ENCODE measurements at regions not wholly inside any gene's neighbourhood (a gene's known extent, or its start where the extent isn't known, plus 50 kb on each side); places are given as distances from the start of the nearest gene placed in this dataset.

DNA sequence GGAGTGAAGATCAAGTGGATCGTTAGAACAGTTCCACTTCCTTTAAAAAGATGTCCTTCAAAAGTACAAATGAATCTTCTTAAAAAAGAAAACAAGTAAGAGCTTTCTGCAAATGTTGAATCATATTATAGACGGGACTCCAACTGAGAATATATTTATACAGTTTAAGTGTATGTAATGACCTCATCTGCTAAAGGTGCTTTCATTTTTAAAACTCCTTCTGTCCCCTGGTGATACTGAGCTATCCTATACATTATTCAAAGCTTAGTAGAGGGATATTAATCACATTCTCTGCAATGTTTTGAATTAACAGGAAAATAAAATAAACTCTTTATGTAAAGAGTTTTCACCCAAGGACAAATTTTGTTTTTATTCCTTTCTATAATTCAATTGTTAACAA, 420.7 kb upstream of the SLC8A1 start:
- intact Hi-C loops (cut with DNase I), result no loop called here
- no peak for DNase-seq (ENCODE audit: low spot score)

DNA sequence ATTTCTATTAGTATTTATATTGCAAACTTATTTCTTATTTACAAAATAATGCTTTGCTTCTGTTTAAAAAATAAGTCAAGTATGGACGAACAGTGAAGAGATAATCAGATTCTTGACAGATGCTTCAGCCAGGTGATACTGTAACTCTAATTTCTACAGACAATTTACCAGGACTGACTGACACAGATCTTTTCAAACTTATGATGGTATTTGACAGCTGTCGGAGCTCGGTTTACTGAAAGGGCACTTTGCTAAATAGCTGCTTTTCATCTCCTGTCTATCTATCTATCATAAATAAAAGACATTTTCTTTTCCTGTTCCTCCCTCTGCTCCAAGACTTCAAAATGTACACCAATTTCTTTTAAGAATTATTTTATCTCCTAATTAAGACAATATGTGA, 422.5 kb upstream of the SLC8A1 start:
- intact Hi-C loops (cut with DNase I), result no loop called here
- DNase-seq (ENCODE audit: low spot score), result no peak

DNA sequence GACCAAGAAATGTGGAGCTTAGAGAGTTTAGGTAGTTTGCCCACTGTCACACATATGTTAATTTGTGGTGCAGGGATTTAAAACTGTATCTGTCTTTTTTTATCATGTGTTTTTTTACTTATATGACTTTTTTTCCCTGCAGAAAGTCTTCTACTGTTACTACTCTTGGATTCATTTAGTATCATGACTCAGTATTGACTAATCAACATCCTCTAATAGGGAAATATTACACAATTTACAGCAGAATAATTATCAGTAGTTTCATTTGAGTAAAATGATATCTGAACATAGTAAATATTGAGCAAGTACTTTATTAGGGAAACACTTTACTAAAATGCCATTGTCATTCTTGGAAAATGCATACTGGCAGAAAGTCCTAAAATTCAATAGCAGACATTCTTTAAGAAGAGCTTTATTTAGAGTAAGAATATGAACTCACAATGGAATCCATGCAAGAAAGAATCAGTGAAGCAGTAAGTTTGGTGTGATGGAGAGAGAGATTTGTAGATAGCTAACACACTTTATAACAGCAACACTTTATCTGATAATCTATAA, 425.9 kb upstream of the SLC8A1 start:
- intact Hi-C loops (cut with DNase I), result no loop called here

DNA sequence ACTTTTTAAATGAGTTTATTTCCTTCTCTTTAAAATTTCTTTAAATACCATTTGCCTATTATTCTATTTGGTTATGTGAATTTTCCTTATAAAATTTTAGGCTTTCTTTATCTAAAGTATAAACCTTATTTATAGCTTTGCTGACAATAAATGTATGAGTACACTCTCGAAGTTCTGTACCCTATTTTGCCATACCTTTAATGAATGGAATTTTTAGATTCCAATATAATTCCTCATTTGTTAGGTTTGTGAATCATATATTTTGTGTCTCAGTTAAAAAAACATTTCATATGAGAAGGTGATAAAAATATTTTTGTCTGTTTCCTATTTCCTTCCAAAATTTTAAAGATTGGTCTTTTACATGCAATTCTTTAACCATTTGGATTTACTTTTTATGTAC, 427.4 kb upstream of the SLC8A1 start:
- intact Hi-C loops (cut with DNase I), result no loop called here
- DNase-seq (ENCODE audit: low spot score), result no peak

More for the DNA sequence above, 425.9 kb upstream of the SLC8A1 start:
- no peak for DNase-seq (ENCODE audit: low spot score)

DNA sequence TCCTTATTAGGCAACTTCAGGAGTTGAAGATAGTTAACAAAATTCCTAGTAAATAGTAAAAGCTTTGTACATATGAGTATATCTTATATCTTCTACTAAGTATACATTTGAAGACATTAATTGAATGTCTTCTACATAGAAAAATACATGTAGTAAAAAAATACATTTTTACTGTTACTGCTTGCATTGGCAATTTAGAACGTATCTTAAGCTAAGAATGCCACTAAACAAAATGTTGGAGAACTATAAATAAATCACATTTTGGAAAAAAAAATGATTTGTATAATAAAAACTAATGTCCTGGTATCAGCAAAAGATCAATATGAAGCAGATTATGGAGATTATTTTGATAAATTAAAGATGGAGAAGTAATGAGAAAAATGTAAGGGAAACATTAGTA, 434.2 kb upstream of the SLC8A1 start:
- intact Hi-C loops (cut with DNase I), result no loop called here
- DNase-seq (ENCODE audit: low spot score), result no peak

DNA sequence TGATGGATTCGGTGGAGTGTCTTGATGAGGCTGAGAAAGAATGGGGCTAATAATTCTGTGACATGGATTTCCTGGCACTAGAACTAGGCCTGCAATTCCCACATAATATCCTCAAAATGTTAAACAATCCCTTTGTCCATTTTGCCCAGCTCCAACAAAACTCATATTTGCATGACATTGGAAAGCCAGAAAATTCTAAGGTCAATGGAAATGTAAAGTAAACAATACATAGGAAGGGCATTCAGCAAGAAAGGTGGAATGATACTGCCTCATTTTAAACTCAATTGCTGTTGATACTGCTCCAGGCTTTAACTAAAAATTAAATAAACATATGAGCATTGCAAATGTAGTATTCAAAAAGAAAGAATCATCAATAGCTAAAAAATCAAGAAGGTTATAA, 434.8 kb upstream of the SLC8A1 start:
- DNase-seq (ENCODE audit: low spot score), result no peak
- intact Hi-C loops (cut with DNase I), result no loop called here

DNA sequence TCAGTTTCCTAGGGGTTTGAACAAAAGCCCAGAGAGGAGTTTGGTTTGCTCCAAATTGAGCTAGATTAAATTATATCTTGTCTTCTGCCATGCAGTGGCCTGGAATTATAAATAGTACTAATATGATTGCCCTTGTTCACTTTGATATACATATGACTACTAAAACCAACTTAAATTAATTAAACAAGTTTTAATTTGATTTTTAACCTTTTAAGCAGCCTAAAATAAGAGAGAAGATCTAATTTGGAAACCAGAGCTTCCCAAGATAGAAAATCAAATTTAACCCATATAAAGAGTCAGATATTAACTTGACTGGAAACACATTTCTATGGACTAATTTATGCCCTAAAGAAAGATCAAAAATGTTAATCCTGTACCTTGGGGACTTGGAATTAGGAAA, 444.5 kb upstream of the SLC8A1 start:
- no peak for DNase-seq (ENCODE audit: low spot score)
- intact Hi-C loops (cut with DNase I), result no loop called here

DNA sequence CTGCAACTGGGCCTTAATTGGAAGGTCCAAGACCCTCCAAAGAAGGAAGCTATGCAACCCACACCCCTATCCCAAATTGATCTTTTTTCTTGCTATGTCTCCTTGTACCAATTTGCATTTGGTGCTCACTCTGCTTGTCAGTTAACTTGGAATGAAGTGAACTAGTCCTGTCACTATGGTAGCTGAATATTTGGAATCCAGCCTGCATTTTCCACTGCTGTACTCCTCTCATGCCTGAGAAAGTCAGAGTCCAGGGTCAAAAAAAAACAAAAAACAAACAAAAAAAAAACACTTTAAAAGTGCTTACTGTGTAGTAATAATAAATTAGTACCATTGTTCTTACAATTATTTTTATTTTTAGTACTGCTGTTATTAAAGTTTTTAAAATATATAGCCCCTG, 462.8 kb upstream of the SLC8A1 start:
- no peak for DNase-seq (ENCODE audit: low spot score)
- intact Hi-C loops (cut with DNase I), result no loop called here

DNA sequence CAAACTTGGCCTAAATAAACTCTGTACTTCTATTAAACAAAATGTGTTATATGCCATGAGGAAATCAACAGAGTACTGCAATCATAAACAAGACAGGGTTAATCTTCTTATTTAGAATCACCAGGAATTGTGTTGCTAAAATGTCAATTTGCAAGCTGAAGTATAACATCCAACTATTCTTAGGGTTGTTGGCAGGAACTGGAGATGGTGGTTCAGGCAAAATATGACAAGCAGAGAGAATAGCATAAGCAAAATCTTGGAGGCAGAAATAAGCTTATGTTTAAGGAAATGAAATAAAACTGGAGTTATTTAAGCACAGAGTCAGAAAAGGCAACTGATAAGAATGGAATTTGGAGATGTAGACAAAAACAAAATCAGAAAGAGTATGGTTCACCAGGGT, 463.8 kb upstream of the SLC8A1 start:
- no peak for DNase-seq (ENCODE audit: low spot score)
- intact Hi-C loops (cut with DNase I), result no loop called here

DNA sequence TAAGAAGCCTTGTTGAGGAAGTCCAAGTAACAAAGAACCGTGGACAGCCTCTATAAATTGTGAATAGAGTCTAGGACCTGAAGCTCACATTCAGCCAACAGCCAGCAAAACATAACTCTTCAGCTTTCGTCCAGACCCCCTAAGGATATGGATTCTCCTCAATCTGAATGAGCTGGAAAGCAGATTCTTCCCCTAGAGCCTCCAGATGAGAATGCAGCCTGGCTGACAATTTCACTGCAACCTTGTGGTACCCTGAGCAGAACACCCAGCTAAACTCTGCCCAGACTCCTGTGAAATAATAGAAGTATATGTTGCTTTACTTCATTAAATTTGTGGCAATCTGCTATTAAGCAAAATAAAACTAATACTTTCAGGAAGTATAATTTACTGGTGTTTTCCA, 483.5 kb upstream of the SLC8A1 start:
- intact Hi-C loops (cut with DNase I), result no loop called here

DNA sequence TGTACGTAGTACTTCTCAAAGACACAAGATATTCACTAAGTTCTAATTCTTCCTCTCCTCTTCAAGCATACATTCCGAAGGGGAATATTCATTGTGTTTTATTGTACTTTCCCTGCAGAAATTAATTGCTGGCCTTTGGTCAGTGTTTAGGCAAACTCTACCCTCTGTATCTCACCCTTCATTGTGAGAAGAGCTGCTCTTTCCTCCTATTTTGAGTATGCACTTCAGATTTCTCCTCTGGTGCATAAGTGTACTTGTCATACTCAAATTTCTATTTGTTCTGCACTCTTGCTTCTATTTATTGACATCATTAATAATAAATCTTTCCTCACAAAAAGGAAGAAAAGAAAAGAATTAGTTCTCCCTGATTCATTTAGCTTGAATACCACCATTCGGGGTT, 485.4 kb upstream of the SLC8A1 start:
- intact Hi-C loops (cut with DNase I), result no loop called here
- DNase-seq (ENCODE audit: low spot score), result no peak

More for the DNA sequence above, 483.5 kb upstream of the SLC8A1 start:
- DNase-seq (ENCODE audit: low spot score), result no peak

DNA sequence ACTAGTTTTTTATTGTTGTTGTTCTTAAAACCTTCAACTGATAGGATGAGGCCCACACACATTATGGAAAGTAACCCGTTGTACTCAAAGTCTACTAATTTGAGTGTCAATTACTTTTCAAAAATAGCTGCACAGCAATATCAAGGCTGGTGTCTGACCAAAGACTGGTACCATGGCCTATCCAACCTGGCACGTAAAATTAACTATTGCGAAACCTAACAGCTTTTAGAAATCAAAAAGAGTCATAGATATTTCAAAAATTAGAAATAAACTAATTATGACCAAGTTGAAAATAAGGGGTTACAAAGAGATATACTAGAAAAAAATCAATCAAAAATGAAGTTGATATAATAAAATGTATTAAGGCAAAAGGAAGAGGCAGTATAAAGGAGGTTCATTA, 501.5 kb upstream of the SLC8A1 start:
- intact Hi-C loops (cut with DNase I), result no loop called here
- DNase-seq (ENCODE audit: low spot score), result no peak

DNA sequence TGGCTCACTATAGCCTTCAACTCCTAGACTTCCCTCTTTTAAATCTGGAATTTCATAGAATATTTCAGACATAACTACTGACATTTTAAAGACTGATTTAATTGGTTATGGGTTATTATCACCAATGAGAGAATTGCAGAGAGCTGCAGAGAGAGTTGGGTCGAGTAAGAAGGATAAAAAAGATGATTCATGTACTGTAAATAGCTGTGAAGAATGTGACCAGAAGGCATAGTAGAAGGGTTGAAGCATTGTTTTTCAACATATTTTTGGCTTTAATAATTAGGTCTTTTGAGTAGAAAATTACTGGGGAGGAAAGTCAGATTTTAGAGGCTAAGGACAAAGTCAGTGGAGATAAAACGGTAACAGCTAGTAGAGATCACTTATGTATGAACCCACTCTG, 503.2 kb upstream of the SLC8A1 start:
- intact Hi-C loops (cut with DNase I), result no loop called here
- DNase-seq (ENCODE audit: low spot score), result no peak

DNA sequence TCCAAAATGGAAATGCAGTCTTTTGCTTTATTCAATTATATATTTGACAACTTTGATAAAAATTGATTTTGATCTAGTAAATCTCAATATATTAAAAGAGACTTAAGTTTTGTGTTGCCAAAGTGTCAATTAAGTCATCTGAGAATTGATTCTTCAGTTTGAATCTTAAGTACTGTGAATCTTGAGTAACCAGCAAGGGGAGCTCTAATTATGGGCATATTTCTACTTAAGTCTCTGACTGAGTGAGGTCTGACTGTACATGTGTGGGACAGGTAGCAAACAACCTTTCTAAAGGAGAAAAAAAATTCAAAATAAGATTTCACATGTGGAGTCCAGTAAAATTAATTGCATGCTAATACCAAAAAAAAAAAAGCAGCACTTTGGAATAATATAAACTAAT, 503.7 kb upstream of the SLC8A1 start:
- no peak for DNase-seq (ENCODE audit: low spot score)
- intact Hi-C loops (cut with DNase I), result no loop called here

DNA sequence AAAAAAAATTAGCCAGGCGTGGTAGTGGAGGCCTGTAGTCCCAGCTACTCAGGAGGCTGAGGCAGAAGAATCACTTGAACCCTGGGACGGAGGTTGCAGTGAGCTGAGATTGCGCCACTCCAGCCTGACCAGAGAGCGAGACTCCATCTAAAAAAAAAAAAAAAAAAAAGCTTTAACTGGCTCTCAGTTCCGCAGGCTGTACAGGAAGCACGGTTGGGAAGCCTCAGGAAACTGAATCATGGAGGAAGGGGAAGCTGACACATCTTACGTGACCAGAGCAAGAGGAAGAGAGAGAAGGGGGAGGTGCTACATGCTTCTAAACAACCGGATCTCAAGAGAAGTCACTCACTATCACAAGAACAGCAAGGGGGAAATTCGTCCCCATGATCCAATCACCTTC, 505.6 kb upstream of the SLC8A1 start:
- DNase-seq (ENCODE audit: low spot score), result no peak
- intact Hi-C loops (cut with DNase I), result no loop called here

DNA sequence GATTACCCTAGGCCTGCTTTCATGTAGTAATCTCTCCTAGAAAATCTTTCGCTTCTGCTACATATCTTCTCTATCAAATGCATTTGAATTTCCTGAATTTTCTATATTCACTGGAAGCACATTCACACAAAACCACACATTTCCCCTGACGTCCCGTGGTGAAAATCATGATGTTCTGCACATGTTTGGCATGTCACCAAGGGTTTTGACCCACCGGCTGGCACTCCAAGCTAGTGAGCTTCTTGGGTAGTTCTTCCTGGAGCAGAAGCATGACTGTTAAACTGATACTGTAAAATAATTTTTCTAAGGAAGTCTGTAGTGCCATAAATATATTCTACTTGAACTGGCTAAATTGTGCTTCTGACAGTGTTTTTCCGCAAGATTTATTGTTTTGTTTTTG, 510.1 kb upstream of the SLC8A1 start:
- intact Hi-C loops (cut with DNase I), result no loop called here

DNA sequence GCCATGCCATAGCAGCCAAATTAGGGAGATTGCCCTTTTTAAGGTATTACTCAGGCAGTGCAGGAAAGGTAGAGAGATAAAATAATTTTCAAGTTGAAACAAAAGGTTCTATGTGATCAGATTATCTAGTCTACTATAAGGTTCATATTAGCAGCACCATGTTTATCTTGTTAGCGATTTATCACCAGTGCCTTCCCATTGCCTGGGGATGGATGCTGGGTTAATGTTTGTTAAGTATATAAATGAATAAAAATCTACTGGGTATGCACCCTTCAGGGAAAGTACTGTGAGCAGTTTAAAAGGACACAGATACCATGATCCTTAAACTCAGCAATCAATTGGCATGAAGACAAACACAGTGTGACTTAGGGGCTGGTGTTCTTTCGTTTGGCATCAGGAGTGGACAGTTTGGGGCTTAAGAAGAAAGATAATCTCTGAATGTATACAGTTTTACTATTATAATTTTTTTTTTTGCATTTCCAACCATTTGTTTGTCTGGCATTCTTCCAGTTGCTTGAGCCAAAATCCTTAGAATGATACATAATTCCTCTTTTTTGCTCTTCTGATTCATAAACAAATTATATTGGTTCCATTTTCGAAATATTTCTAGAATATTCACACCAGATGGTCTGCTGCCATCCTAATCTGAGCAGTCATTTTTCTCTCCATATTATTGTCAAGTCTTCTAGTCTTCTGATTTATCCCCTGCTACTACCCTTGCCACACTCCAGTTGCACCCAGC, 512.8 kb upstream of the SLC8A1 start:
- DNase-seq (ENCODE audit: low spot score), result no peak
- intact Hi-C loops (cut with DNase I), result no loop called here

More for the DNA sequence above, 510.1 kb upstream of the SLC8A1 start:
- no peak for DNase-seq (ENCODE audit: low spot score)

DNA sequence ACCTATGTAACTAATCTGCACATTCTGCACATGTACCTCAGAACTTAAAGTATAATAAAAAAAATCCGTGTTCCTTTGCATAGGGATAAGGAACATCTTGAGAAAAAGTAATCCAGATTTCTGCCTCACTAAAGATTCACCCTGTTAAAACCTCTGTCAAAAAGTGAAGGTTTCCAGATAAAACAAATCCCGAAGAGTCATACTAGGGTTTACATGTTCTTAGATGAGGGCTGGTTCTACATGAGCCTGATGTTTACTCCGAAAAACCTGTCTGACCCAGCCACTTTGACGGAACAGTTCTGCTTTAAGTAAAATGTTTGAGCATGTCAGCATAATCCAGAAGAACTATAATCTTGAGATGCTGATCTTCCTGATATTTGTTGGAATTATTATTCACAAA, 515.6 kb upstream of the SLC8A1 start:
- intact Hi-C loops (cut with DNase I), result no loop called here
- no peak for DNase-seq (ENCODE audit: low spot score)

DNA sequence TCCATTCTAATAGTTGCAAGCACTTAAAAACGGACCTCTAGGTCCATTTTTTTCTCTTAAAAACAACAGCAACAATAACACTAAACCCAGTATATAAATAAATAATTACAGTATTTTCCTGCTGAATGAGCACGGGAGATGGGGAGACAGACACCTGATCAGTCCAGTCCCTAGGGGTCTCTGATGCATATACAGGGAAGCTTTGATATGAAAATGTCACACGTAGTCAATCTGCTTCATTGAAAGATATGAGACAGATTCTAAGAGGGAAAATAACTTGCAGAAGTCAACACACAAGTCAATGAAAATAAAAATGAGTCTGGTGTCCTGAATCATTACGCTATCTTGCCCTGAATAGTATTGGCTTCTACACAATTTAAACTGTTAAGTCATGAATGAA, 523.3 kb upstream of the SLC8A1 start:
- intact Hi-C loops (cut with DNase I), result no loop called here
- DNase-seq (ENCODE audit: low spot score), result no peak

DNA sequence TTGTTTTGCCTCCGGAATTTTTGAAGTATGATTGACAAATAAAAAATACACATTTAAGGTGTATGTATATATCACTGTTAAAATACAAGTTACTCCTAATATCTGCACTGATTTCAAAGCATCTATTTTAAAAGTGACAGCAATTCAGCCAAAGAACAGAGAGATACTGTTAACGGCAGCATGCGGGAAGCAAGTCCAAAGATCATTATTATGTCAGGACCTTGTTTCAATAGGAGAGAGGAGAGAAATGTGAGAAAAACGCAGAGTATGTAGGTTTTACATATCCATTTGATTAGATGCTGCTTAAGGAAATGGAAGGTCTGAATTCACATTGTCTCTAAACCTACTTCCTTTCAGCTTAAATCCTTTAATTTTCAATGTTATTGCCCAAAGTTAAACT, 545.5 kb upstream of the SLC8A1 start:
- intact Hi-C loops (cut with DNase I), result no loop called here
- DNase-seq (ENCODE audit: low spot score), result no peak

DNA sequence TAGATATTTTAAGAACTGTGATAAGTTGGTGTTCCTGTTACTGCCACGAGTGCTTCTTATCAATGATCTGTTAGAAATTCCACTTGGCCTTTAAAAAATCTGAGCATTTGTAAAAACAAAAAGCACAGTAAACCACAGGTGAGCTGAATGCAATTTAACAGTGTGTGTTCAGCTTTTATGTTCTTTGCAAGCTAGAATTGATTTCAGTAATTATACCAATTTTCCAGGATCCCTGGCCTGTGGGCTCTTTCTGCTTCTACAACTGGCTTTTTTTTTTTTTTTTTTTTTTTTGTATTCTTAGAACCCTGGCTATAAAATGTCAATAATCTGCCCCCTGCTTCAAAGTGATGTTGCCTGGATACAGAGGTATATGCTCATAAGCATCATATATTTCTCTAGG, 548.5 kb upstream of the SLC8A1 start:
- intact Hi-C loops (cut with DNase I), result no loop called here

DNA sequence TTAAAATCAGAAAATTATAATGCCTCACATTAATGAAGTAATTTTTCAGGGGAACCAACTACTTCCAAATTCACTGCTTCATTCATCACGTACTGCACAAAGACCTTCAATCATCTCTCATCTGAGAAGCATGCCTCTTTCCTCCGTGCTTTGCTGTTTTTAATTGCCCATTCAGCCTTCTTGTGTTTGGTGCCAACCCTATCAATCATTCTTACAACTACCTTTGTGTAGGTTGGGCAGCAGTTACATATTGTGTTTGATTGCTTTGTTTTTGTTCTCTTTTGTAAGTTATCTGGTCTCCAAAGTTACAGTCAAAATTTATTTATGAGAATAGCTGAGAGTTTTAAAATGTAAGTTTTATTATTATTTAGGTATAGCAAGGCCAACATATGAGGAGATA, 549.0 kb upstream of the SLC8A1 start:
- DNase-seq (ENCODE audit: low spot score), result no peak

More for the DNA sequence above, 548.5 kb upstream of the SLC8A1 start:
- no peak for DNase-seq (ENCODE audit: low spot score)

More for the DNA sequence above, 549.0 kb upstream of the SLC8A1 start:
- intact Hi-C loops (cut with DNase I), result no loop called here

Data from cardiac septum (tissue), 1 donor.